Muscle layer of colon (tissue), 2 donors: ENCODE measurements at regions not wholly inside any gene's neighbourhood (a gene's known extent, or its start where the extent isn't known, plus 50 kb on each side); places are given as distances from the start of the nearest gene placed in this dataset.

Experiments used
- H3K27ac ChIP-seq: one replicate; pipeline ENCODE4 v1.7.0; 2013; ENCODE audit warnings: low read depth, mild to moderate bottlenecking, low read length, moderate library complexity
- H3K27me3 ChIP-seq, 2 donors: one replicate each; pipeline ENCODE4 v1.7.0; 2013; ENCODE audit warnings: low read length in 2 of 2, mild to moderate bottlenecking in 2 of 2; ENCODE audit not compliant: insufficient read depth in 2 of 2, control insufficient read depth in 1 of 2
- H3K36me3 ChIP-seq: one replicate; pipeline ENCODE4 v1.7.0; 2013; ENCODE audit warnings: mild to moderate bottlenecking, low read length; ENCODE audit not compliant: insufficient read depth
- H3K4me1 ChIP-seq: one replicate; pipeline ENCODE4 v1.7.0; 2013; ENCODE audit warnings: mild to moderate bottlenecking, low read length; ENCODE audit not compliant: insufficient read depth
- H3K4me3 ChIP-seq, 2 donors: one replicate each; pipeline ENCODE4 v1.7.0; 2013; ENCODE audit warnings: low read length in 2 of 2, low read depth in 1 of 2, mild to moderate bottlenecking in 1 of 2, moderate library complexity in 1 of 2
- H3K9ac ChIP-seq: one replicate; pipeline ENCODE4 v1.7.0; 2013; ENCODE audit warnings: low read length
- H3K9me3 ChIP-seq: one replicate; pipeline ENCODE4 v1.7.0; 2013; ENCODE audit warnings: mild to moderate bottlenecking, low read length
- donor health status: abdominal sarcoma.
- donor health status: Adenocarcinoma of cecum.

GRCh38 chr18:29007986-29008654 lies 831.2 kb upstream of the CDH2 start:
- H3K9ac ChIP-seq, result no peak overlapping the region
- H3K27ac ChIP-seq, result no peak overlapping the region
- H3K4me1 ChIP-seq, result peaks cover 2% of the 10 kb centered on the region
- no peaks in the 10 kb centered on the region for H3K27me3 ChIP-seq
- H3K9me3 ChIP-seq, result no peaks in the 10 kb centered on the region
- no peaks in the 10 kb centered on the region for H3K36me3 ChIP-seq
- H3K4me3 ChIP-seq, result no peak overlapping the region

DNA sequence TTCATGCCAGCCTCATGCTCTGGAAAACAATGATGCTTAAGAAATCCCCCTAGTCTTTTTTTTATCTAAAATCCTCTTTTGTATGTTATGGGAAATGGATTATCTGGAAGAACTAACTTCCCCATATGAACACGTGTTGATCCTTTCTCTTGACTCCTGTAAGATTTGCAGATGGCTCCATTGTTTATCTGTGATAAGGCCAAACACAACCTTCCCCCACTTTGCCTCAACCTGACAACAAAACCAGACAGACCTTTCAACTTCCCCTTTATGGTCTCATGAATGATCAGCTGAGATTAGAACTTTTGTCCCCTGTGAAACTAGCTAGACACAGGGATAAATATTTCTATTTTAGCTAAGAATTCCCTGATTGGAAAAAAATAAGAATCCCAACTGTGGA lies 828.0 kb upstream of the CDH2 start:
- H3K27ac ChIP-seq, result no peak overlapping the region
- no peaks in the 10 kb centered on the region for H3K27me3 ChIP-seq
- H3K9ac ChIP-seq, result no peak overlapping the region
- no peaks in the 10 kb centered on the region for H3K9me3 ChIP-seq
- H3K4me3 ChIP-seq, result no peak overlapping the region
- H3K4me1 ChIP-seq, result peaks cover 4% of the 10 kb centered on the region
- H3K36me3 ChIP-seq, result no peaks in the 10 kb centered on the region

DNA sequence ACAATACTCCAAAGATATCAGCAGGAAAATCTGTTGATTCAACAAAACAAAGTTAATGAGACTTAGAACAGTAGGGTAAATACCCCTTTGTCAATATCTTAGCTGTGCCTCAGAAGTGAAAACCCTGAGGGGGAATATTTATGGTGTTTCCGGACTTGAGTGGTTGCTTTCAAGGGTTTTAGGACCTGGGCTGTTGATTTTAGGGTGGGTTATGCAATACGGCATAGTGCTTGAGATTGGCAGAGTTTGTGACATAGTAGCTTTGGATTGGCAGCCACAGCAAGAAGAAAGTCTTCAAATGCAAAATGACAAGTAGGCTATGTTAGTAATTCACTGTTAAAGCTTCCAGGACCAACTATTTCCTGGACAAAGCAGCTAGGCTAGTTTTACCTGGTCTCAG lies 826.3 kb upstream of the CDH2 start:
- Histone ChIP-seq H3K4me1 (peaks cover 4% of the 10 kb centered on the region), H3K27me3 (no peaks in the 10 kb centered on the region), H3K27ac (no peak overlapping the region), H3K9me3 (no peaks in the 10 kb centered on the region), H3K9ac (no peak overlapping the region), H3K36me3 (no peaks in the 10 kb centered on the region), H3K4me3 (peak overlapping the region; percentile 13 to 28)

- no peak overlapping the region for H3K27ac ChIP-seq
- H3K36me3 ChIP-seq, result no peaks in the 10 kb centered on the region
- H3K4me1 ChIP-seq, result peaks cover 4% of the 10 kb centered on the region
- no peaks in the 10 kb centered on the region for H3K27me3 ChIP-seq
- H3K9me3 ChIP-seq, result no peaks in the 10 kb centered on the region
- no peak overlapping the region for H3K9ac ChIP-seq
- H3K4me3 ChIP-seq, result peak overlapping the region in 1 of 2 donors; percentile 28
These were observed 825.8 kb upstream of the CDH2 start for GRCh38 chr18:29002747-29003146.

DNA sequence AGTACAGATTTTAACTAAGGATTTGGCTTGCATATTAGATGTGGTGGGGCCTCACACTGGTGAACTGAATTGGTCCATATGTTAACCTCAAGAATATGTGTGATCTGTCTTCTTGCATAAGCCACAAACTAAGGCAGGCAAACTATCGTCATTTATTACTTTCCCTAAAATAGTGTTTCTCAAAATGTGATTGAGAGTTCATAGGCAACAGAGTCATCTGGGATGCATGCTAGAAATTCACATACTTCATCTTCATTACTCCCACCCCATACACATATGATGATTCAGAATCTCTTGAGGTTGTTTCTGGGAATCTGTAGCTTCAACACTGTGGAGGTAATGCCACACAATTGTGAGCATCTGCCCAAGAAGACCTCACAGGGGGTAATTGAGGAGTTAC lies 822.8 kb upstream of the CDH2 start:
- Histone ChIP-seq H3K9me3 (no peaks in the 10 kb centered on the region), H3K36me3 (no peaks in the 10 kb centered on the region), H3K27ac (no peak overlapping the region), H3K27me3 (no peaks in the 10 kb centered on the region), H3K9ac (no peak overlapping the region), H3K4me3 (no peak overlapping the region), H3K4me1 (peaks cover 4% of the 10 kb centered on the region)

- H3K9me3 ChIP-seq, result no peaks in the 10 kb centered on the region
- H3K9ac ChIP-seq, result no peak overlapping the region
- no peak overlapping the region for H3K4me3 ChIP-seq
These were observed 818.4 kb upstream of the CDH2 start for GRCh38 chr18:28995319-28995718.

DNA sequence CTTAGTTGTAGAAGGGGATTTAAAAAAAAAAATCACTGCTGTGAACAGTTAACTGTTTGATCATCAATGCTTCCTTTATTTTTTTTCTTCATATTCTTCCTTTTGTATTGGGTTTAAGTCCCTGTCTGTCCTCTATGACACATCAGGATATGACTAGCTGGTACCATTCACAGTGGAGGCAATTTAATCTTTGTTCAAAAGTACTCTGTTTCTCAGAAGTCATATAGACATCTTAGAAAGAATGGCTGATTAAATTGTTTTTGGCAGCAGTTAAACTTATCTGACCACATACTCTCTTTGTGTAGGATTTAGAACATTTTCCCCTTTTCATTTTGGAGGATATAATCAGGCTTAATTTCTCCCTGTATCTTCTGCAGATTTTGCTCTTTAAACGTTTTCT lies 807.8 kb upstream of the CDH2 start:
- no peaks in the 10 kb centered on the region for H3K36me3 ChIP-seq
- no peak overlapping the region for H3K9ac ChIP-seq
- no peak overlapping the region for H3K4me3 ChIP-seq
- no peak overlapping the region for H3K27ac ChIP-seq
- no peaks in the 10 kb centered on the region for H3K27me3 ChIP-seq
- H3K9me3 ChIP-seq, result no peaks in the 10 kb centered on the region
- no peaks in the 10 kb centered on the region for H3K4me1 ChIP-seq

More at GRCh38 chr18:28995319-28995718, 818.4 kb upstream of the CDH2 start:
- Histone ChIP-seq H3K27me3 (no peaks in the 10 kb centered on the region), H3K36me3 (no peaks in the 10 kb centered on the region), H3K27ac (no peak overlapping the region), H3K4me1 (no peaks in the 10 kb centered on the region)

DNA sequence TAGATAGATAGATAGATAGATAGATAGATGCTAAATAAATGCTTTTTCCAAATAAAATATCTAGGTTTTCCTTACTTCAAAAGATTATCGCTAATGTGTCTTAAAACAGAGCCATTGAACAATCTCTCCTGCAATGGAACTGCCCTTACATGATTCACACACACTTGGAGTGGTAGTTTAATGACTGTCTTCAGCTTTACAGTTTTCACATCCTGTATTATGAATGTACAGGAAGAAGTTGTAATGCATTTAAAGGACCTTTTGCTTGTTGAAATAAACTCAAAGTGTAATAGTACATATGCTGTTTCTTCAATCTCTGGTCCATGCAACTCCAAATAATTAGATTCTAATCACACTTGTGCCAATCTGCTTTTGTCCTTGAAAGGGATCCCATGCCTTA lies 797.6 kb upstream of the CDH2 start:
- Histone ChIP-seq H3K27ac (no peak overlapping the region), H3K9ac (no peak overlapping the region), H3K4me1 (no peaks in the 10 kb centered on the region), H3K36me3 (no peaks in the 10 kb centered on the region), H3K9me3 (no peaks in the 10 kb centered on the region), H3K27me3 (no peaks in the 10 kb centered on the region), H3K4me3 (no peak overlapping the region)

- Histone ChIP-seq H3K4me3 (no peak overlapping the region), H3K4me1 (no peaks in the 10 kb centered on the region), H3K9me3 (no peaks in the 10 kb centered on the region), H3K36me3 (no peaks in the 10 kb centered on the region), H3K27ac (no peak overlapping the region), H3K27me3 (no peaks in the 10 kb centered on the region), H3K9ac (no peak overlapping the region)
These were observed 796.4 kb upstream of the CDH2 start for GRCh38 chr18:28973324-28973723.

DNA sequence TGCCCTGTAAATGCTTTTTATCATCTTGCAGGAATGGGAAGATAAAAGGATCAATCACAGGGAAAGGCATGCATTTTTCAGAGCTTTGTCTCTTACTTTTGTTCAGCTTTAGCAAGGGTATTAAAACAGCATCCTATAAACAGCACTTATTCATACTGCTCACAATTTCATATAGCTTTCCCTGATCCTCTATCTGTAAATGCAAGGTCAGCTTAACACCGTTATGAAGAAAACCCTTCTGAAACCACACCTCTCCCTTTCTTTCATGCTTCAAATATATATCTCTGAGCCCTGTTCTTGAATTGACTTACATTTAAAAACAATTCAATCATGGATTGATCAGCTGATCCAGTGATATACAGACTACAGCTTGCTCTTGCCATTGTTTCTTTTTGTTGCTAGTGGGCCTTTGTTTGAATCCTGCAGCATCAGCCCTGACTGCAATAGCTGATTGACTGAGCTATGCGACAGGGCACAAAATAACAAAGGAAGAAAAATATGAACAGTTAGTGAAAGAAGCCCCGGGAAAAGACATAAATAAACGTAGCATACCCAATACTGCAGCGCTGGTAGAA lies 795.5 kb upstream of the CDH2 start:
- no peak overlapping the region for H3K27ac ChIP-seq
- no peak overlapping the region for H3K9ac ChIP-seq
- H3K9me3 ChIP-seq, result no peaks in the 10 kb centered on the region
- no peaks in the 10 kb centered on the region for H3K4me1 ChIP-seq
- no peak overlapping the region for H3K4me3 ChIP-seq
- H3K36me3 ChIP-seq, result no peaks in the 10 kb centered on the region
- H3K27me3 ChIP-seq, result no peaks in the 10 kb centered on the region

- H3K36me3 ChIP-seq, result no peaks in the 10 kb centered on the region
- H3K27me3 ChIP-seq, result no peaks in the 10 kb centered on the region
- H3K4me1 ChIP-seq, result no peaks in the 10 kb centered on the region
- H3K27ac ChIP-seq, result no peak overlapping the region
- H3K9me3 ChIP-seq, result no peaks in the 10 kb centered on the region
- H3K9ac ChIP-seq, result no peak overlapping the region
- H3K4me3 ChIP-seq, result no peak overlapping the region
These were observed 786.6 kb upstream of the CDH2 start for GRCh38 chr18:28963481-28963880.

DNA sequence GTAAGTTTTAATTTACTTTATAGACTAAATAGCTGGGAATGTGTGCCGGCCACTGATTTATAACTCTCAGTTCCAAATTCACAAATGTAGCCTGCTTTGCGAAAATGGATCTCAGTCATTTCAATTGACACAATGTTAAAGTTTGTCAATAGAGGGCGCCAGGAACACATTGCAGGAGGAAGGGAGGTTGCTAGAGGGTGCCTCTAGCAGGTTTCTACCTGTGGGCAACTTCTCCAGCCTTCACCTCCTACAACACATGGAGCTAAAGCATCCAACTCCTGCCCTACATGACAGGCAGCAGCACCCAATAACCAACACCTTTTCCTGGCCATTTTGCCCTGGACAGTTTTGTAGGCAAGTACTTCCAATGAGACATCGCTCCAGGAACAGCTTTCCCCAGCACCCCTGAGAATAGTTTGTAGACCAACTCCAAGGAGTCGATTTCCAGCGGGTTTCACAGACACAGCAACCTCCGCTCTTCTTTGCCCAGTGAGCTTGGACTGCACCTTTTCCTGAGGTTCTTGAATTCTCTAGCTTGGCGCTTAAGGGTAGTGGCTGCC lies 784.8 kb upstream of the CDH2 start:
- Histone ChIP-seq H3K36me3 (no peaks in the 10 kb centered on the region), H3K27ac (no peak overlapping the region), H3K9ac (no peak overlapping the region), H3K27me3 (no peaks in the 10 kb centered on the region), H3K9me3 (no peaks in the 10 kb centered on the region), H3K4me1 (no peaks in the 10 kb centered on the region), H3K4me3 (no peak overlapping the region)
